ENCODE measurements at regions not wholly inside any gene's neighbourhood (a gene's known extent, or its start where the extent isn't known, plus 50 kb on each side); places are given as distances from the start of the nearest gene placed in this dataset.

DNA sequence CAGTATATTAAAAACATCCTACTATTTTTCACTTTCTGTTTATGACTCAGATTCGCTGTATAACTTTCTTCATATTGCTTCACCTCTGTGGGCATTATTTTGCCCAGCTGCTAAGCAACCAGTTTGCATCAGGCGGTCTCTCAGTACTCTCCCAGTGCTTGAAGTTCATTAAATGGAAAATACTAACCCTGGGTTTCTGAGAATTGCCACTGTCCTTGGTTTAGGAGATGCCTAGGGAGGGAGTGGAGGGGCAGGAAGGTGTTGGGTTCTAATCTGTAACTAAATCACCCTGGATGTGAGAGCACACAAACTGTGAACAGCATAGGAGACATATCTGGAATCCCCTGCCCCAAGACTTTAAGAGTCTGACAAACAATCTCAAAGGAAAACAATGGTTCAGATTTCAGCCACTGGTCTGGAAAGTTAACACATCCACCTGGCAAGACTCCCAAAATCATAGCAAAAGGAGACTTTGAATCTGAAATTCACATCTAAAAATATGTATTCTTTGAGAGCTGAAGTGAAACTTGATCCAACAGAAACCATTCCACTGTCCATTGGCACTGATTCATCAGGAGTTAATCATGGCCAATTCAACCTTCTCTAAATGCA lies 540.0 kb downstream of the SOX6 start:
- no peak overlapping the region for H3K4me3 ChIP-seq
- ATAC-seq (peak in 7 of 8 donors; percentile 31 to 78 (median 54)), DNase-seq (peak in 1 of 2 donors; percentile 40)
- peaks cover 7 to 54% (median 49%) of the 10 kb centered on the region in 9 donors for H3K4me1 ChIP-seq
- no peaks in the 10 kb centered on the region for H3K36me3 ChIP-seq
- WGBS, 2 donors: 55% methylated on average over 2 of the region's 2 CpGs
- intact Hi-C loops (cut with DNase I): loop anchor here in 4 of 10 donors (5.0 to 10.0 kb wide), 5 partner anchors 148 to 791 kb away; no protein-coding TSS in a partner anchor
- H3K27ac ChIP-seq: peak overlapping the region in 7 of 10 donors; percentile 14 to 78 (median 52)
- TF ChIP-seq, protein P1, sequence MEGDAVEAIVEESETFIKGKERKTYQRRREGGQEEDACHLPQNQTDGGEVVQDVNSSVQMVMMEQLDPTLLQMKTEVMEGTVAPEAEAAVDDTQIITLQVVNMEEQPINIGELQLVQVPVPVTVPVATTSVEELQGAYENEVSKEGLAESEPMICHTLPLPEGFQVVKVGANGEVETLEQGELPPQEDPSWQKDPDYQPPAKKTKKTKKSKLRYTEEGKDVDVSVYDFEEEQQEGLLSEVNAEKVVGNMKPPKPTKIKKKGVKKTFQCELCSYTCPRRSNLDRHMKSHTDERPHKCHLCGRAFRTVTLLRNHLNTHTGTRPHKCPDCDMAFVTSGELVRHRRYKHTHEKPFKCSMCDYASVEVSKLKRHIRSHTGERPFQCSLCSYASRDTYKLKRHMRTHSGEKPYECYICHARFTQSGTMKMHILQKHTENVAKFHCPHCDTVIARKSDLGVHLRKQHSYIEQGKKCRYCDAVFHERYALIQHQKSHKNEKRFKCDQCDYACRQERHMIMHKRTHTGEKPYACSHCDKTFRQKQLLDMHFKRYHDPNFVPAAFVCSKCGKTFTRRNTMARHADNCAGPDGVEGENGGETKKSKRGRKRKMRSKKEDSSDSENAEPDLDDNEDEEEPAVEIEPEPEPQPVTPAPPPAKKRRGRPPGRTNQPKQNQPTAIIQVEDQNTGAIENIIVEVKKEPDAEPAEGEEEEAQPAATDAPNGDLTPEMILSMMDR (IDR thresholded peaks at IDR 0.05): no peak
- peaks cover 0 to 14% (median 0%) of the 10 kb centered on the region in 11 donors for H3K9me3 ChIP-seq
- H3K27me3 ChIP-seq: no peaks in the 10 kb centered on the region

DNA sequence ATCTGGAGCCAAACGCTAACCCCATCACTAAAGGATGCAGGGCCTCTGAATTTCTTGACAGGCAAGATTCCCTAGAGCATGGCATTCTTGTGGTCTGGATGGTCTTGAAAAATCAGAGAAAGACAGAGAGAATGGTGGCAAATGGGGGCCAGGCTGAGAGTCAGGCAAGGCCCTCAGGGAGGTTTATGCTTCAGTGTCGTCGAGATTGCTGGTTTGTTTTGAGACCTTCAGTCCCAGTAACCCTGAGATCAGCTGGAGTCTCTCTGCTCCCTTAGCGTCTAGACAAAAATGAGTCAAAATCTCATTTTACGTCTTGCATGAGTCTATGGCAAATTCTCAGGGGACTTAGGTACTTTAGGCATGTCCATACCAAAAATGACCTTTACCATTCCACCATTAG lies 539.3 kb downstream of the SOX6 start:
- ATAC-seq: no peak
- peaks cover 0 to 14% (median 0%) of the 10 kb centered on the region in 11 donors for H3K9me3 ChIP-seq
- TF ChIP-seq, protein P1 (IDR thresholded peaks at IDR 0.05): no peak
- peaks cover 7 to 60% (median 50%) of the 10 kb centered on the region in 9 donors for H3K4me1 ChIP-seq
- DNase-seq: no peak
- H3K4me3 ChIP-seq: no peak overlapping the region
- peak overlapping the region in 6 of 10 donors; percentile 16 to 78 (median 56) for H3K27ac ChIP-seq
- WGBS, 2 donors: 84 to 94% methylated on average over 5 of the region's 5 CpGs
- intact Hi-C loops (cut with DNase I): loop anchor here in 4 of 10 donors (5.0 to 10.0 kb wide), 5 partner anchors 148 to 790 kb away; no protein-coding TSS in a partner anchor
- no peaks in the 10 kb centered on the region for H3K36me3 ChIP-seq
- H3K27me3 ChIP-seq: no peaks in the 10 kb centered on the region

DNA sequence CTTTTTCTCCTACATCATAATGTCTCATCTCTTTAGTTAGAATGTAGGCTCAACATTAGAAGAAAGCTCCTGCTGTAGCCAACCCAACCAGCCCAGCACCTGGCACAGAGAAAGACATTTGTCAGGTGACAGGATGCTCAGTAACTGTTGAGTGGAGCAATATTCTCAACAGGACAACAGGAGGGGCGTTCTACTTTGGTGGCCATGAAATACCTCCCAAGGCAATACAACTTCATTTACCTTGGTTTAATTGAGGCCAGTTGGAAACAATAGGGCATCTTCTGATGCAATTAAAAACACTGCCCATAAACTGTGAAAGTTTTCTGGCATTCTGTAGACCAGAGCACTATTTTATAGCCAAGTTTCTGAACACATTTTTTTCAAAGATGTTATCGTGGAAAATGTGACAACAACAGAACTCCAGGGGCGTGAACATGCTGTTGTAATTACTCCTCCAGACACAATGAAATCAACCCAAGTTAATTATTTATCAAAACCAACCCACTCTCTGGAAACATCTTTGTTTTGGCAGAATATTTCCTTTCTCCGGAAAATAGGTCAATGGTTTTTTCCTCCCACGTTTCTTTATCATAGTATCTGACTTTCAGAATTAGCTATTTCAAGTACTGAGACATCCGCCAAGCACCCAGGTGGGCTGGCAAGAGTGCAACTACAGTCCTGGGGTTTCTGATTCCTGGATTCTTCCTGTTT lies 538.1 kb downstream of the SOX6 start:
- TF ChIP-seq, protein P1 (IDR thresholded peaks at IDR 0.05): no peak
- Histone ChIP-seq H3K36me3 (no peaks in the 10 kb centered on the region), H3K4me3 (no peak overlapping the region), H3K4me1 (peaks cover 7 to 61% (median 50%) of the 10 kb centered on the region in 9 donors), H3K9me3 (peaks cover 0 to 14% (median 0%) of the 10 kb centered on the region in 11 donors), H3K27ac (peak overlapping the region in 6 of 10 donors; percentile 7 to 65 (median 16)), H3K27me3 (no peaks in the 10 kb centered on the region)
- DNase-seq (peak in 1 of 2 donors; percentile 30), ATAC-seq (peak in 6 of 8 donors; percentile 11 to 75 (median 43))
- WGBS, 2 donors: 46% methylated on average over 6 of the region's 6 CpGs
- intact Hi-C loops (cut with DNase I): loop anchor here in 4 of 10 donors (2.0 to 10.0 kb wide), 6 partner anchors 147 to 789 kb away; no protein-coding TSS in a partner anchor

DNA sequence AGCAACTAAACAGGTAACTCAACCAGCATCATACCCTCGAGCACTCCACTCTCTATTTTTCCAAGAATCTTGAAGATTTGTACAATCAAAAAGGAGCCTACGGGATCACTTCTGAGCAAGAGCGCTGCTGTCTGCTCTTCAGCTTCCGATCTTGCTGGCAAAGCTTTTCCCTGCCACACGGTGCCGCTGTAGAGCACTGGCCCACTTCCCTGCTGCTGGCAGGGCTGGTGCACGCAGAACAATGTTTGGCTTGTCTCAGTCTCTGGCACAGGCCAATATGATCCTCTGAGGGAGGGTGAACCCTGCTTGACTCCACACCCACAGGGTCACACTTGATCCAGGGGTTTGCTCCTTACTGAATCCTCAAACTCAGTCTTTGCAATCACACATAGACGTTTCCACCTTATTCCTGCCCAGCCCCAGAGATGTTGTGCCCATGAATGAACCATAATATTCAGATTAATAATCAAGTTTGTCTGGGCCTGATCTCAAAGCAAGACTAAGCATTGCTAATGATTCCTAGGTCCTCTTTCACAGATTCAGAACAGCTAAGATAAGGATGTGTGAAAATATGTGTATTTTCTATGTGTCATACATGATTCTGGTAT lies 536.6 kb downstream of the SOX6 start:
- H3K4me1 ChIP-seq: peaks cover 7 to 61% (median 50%) of the 10 kb centered on the region in 9 donors
- peak; percentile 71 to 93 (median 86) for ATAC-seq
- no peaks in the 10 kb centered on the region for H3K27me3 ChIP-seq
- H3K4me3 ChIP-seq: no peak overlapping the region
- H3K27ac ChIP-seq: peak overlapping the region in 2 of 10 donors; percentile 18 to 37
- 24% methylated on average over 8 of the region's 8 CpGs for WGBS, 2 donors
- peak; percentile 79 to 84 for DNase-seq
- TF ChIP-seq, protein P1 (IDR thresholded peaks at IDR 0.05): peak; percentile 80 to 97 (median 90)
- no peaks in the 10 kb centered on the region for H3K36me3 ChIP-seq
- intact Hi-C loops (cut with DNase I): loop anchor here in 8 of 10 donors (1.0 to 10.0 kb wide), 10 partner anchors 65 to 788 kb away; no protein-coding TSS in a partner anchor
- H3K9me3 ChIP-seq: peaks cover 0 to 5% (median 0%) of the 10 kb centered on the region in 11 donors

Measured in heart right ventricle (tissue), 16 donors.